Hepatocyte (in vitro differentiated cells): ENCODE measurements at regions not wholly inside any gene's neighbourhood (a gene's known extent, or its start where the extent isn't known, plus 50 kb on each side); places are given as distances from the start of the nearest gene placed in this dataset.

Experiments used
- DNase-seq: peaks from one replicate; pipeline ENCODE4 v3.0.0-alpha.2; 2016; ENCODE audit warnings: low spot score
- H2AFZ ChIP-seq: fragments of 200-600 bp; sonication (generic); 2 replicates; pipeline ENCODE4 v1.6.0; 2016; ENCODE audit warnings: antibody characterized with exemption, mild to moderate bottlenecking
- H3K27ac ChIP-seq: fragments of 200-600 bp; sonication (generic); 2 replicates; pipeline ENCODE4 v1.5.1; 2016; ENCODE audit warnings: mild to moderate bottlenecking
- H3K27me3 ChIP-seq: fragments of 200-600 bp; sonication (generic); 2 replicates; pipeline ENCODE4 v1.6.1; 2016
- H3K36me3 ChIP-seq: fragments of 200-600 bp; sonication (generic); replicated peaks from 2 replicates; pipeline ENCODE4 v1.5.1; 2016; ENCODE audit warnings: low read depth; ENCODE audit not compliant: insufficient read depth
- H3K4me1 ChIP-seq: fragments of 200-600 bp; sonication (generic); 2 replicates; pipeline ENCODE4 v1.5.1; 2016; ENCODE audit warnings: mild to moderate bottlenecking, moderate library complexity; ENCODE audit not compliant: insufficient read depth
- H3K4me2 ChIP-seq: fragments of 200-600 bp; sonication (generic); 2 replicates; pipeline ENCODE4 v1.6.0; 2016
- H3K4me3 ChIP-seq: fragments of 200-600 bp; sonication (generic); 2 replicates; pipeline ENCODE4 v1.5.1; 2016; ENCODE audit warnings: mild to moderate bottlenecking
- H3K79me2 ChIP-seq: fragments of 200-600 bp; sonication (generic); 2 replicates; pipeline ENCODE4 v1.6.0; 2017; ENCODE audit warnings: mild to moderate bottlenecking
- H3K9me2 ChIP-seq: fragments of 200-600 bp; sonication (generic); replicated peaks from 2 replicates; pipeline ENCODE4 v1.6.0; 2017; ENCODE audit warnings: mild to moderate bottlenecking; ENCODE audit not compliant: insufficient read depth
- H3K9me3 ChIP-seq: fragments of 200-600 bp; sonication (generic); 2 replicates; pipeline ENCODE4 v1.5.1; 2016; ENCODE audit warnings: low read depth, mild to moderate bottlenecking
- H4K20me1 ChIP-seq: fragments of 200-600 bp; sonication (generic); 2 replicates; pipeline ENCODE4 v1.6.0; 2016; ENCODE audit warnings: mild to moderate bottlenecking; ENCODE audit not compliant: insufficient read depth, poor library complexity, severe bottlenecking
- EZH2 ChIP-seq: fragments of 200-600 bp; sonication (generic); IDR thresholded peaks from 2 replicates; pipeline ENCODE4 v1.6.1; 2016; ENCODE audit warnings: antibody characterized with exemption, mild to moderate bottlenecking, borderline replicate concordance
- EZH2phosphoT487 ChIP-seq: fragments of 200-600 bp; sonication (generic); IDR thresholded peaks from one replicate; pipeline ENCODE4 v1.6.1; 2018; ENCODE audit warnings: antibody characterized with exemption, mild to moderate bottlenecking, low read depth, moderate library complexity; ENCODE audit not compliant: unreplicated experiment, severe bottlenecking
- WGBS: methylation state at CpG from one replicate; pipeline ENCODE4 v1.1.6; 2016; ENCODE audit warnings: low lambda C conversion rate; ENCODE audit errors: missing lambda C conversion rate; 5-methylcytosine and 5-hydroxymethylcytosine counted together
- TF ChIP-seq, protein P1 (sequence below): fragments of 200-600 bp; sonication (generic); IDR thresholded peaks from 2 replicates; pipeline ENCODE4 v1.5.1; 2016; ENCODE audit warnings: antibody characterized with exemption, mild to moderate bottlenecking; ENCODE audit not compliant: poor library complexity

DNA sequence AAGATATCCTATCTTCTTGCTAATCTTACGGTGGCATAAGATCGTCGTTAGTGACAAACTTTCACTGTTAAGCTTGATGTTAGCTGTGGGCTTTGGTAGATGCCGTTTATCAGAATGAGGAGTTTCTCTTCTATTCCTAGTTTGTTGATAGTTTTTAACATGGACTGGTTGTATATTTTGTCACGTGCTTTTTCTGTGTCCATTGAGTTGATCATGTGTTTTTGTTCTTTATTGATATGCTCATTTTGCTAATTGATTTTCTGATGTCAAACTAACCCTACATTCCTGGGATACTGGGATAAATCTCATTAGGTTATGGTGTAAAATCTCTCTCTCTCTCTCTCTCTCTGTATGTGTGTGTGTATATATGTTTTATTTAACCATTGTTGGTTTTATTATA is 545.1 kb downstream of the AACS start:
- no peak overlapping the region for H2AFZ ChIP-seq
- H3K27ac ChIP-seq, result no peak overlapping the region
- H3K36me3 ChIP-seq, result no peaks in the 10 kb centered on the region
- H3K4me3 ChIP-seq, result no peak overlapping the region
- H3K4me1 ChIP-seq, result no peaks in the 10 kb centered on the region
- WGBS, result 73% methylated on average over 5 of the region's 5 CpGs
- H3K9me2 ChIP-seq, result no peaks in the 10 kb centered on the region
- TF ChIP-seq EZH2, result no peak
- TF ChIP-seq, protein P1, sequence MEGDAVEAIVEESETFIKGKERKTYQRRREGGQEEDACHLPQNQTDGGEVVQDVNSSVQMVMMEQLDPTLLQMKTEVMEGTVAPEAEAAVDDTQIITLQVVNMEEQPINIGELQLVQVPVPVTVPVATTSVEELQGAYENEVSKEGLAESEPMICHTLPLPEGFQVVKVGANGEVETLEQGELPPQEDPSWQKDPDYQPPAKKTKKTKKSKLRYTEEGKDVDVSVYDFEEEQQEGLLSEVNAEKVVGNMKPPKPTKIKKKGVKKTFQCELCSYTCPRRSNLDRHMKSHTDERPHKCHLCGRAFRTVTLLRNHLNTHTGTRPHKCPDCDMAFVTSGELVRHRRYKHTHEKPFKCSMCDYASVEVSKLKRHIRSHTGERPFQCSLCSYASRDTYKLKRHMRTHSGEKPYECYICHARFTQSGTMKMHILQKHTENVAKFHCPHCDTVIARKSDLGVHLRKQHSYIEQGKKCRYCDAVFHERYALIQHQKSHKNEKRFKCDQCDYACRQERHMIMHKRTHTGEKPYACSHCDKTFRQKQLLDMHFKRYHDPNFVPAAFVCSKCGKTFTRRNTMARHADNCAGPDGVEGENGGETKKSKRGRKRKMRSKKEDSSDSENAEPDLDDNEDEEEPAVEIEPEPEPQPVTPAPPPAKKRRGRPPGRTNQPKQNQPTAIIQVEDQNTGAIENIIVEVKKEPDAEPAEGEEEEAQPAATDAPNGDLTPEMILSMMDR, result no peak
- H3K27me3 ChIP-seq, result no peaks in the 10 kb centered on the region
- H3K9me3 ChIP-seq, result no peaks in the 10 kb centered on the region
- H3K79me2 ChIP-seq, result no peaks in the 10 kb centered on the region
- no peak overlapping the region for H3K4me2 ChIP-seq
- H4K20me1 ChIP-seq, result no peaks in the 10 kb centered on the region
- no peak for DNase-seq

DNA sequence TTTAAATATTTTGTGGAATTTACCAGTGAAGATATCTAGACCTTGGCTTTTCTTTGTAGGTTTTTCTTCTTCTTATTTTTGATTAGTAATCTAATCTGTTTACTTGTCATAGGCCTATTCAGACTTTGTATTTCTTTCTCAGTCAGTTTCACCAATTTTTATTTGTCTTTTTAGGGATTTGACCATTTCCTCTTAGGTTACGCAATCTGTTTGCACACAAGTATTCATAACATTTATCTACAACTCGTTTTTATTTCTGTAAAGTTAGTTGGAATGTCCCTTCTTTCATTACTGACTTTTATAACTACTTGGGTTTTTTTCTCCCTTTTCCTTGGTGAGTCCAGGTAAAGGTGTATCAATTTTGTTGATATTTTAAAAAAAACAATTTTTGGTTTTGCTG is 545.7 kb downstream of the AACS start:
- Histone ChIP-seq H3K27ac (no peak overlapping the region), H4K20me1 (no peaks in the 10 kb centered on the region), H3K27me3 (no peaks in the 10 kb centered on the region), H3K4me3 (no peak overlapping the region), H3K4me1 (no peaks in the 10 kb centered on the region), H3K4me2 (no peak overlapping the region), H3K9me3 (no peaks in the 10 kb centered on the region), H2AFZ (no peak overlapping the region), H3K36me3 (no peaks in the 10 kb centered on the region), H3K79me2 (no peaks in the 10 kb centered on the region), H3K9me2 (no peaks in the 10 kb centered on the region)
- no peak for DNase-seq
- TF ChIP-seq, protein P1, result no peak
- TF ChIP-seq EZH2phosphoT487, result no peak
- TF ChIP-seq EZH2, result no peak
- WGBS, result 70% methylated on average over 2 of the region's 2 CpGs

DNA sequence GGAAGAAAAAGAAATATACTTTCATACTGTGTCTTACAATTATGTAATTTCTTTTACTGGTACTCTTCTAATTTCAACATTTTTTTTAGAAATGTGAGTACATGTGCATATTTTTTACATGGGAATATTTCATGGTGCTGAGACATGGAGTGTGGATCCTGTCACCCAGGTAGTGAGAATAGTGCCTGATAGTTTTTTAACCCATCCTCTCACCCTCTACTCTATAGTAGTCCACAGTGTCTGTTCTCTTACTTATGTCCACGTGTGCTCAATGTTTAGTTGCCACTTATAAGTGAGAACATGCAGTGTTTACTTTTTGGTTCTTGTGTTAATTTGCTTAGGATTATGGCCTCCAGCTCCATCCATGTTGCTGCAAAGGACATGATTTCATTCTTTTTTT is 548.8 kb downstream of the AACS start:
- no peaks in the 10 kb centered on the region for H4K20me1 ChIP-seq
- no peaks in the 10 kb centered on the region for H3K4me1 ChIP-seq
- 79% methylated on average over 1 of the region's 1 CpG for WGBS
- no peak for DNase-seq
- H3K27me3 ChIP-seq, result no peaks in the 10 kb centered on the region
- no peak overlapping the region for H3K4me3 ChIP-seq
- TF ChIP-seq EZH2phosphoT487 (no peak), EZH2 (no peak)
- TF ChIP-seq, protein P1, result no peak
- H3K79me2 ChIP-seq, result no peaks in the 10 kb centered on the region
- H3K36me3 ChIP-seq, result no peaks in the 10 kb centered on the region
- no peaks in the 10 kb centered on the region for H3K9me3 ChIP-seq
- H3K27ac ChIP-seq, result no peak overlapping the region
- no peak overlapping the region for H2AFZ ChIP-seq
- H3K4me2 ChIP-seq, result no peak overlapping the region
- H3K9me2 ChIP-seq, result no peaks in the 10 kb centered on the region

DNA sequence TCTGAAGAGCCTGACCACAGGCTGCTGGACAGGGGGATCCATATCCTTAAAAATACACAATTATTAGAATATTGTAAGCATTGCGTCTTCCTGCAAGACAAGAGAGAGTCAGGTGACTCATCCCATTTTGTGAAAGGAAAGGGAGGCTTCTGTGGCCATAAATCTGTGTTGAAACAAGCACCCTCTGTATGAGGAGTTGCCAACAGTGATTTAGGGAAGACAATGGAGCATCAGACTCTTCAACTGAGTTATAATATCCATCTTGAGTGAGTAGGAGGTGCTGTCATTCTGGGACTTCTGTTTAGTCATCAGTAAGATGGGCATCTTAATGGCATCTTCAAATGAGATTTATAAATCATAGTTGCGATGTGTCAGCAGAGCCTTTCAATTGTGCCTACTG is 554.5 kb downstream of the AACS start:
- no peaks in the 10 kb centered on the region for H3K27me3 ChIP-seq
- TF ChIP-seq EZH2 (no peak), EZH2phosphoT487 (no peak)
- TF ChIP-seq, protein P1, result no peak

More for the DNA sequence above, 554.5 kb downstream of the AACS start:
- Histone ChIP-seq H3K4me1 (no peaks in the 10 kb centered on the region), H2AFZ (no peak overlapping the region), H3K9me3 (no peaks in the 10 kb centered on the region), H3K27ac (no peak overlapping the region), H4K20me1 (no peaks in the 10 kb centered on the region), H3K9me2 (no peaks in the 10 kb centered on the region), H3K79me2 (no peaks in the 10 kb centered on the region), H3K4me2 (no peak overlapping the region), H3K36me3 (no peaks in the 10 kb centered on the region), H3K4me3 (no peak overlapping the region)
- no peak for DNase-seq
- 70% methylated on average over 2 of the region's 2 CpGs for WGBS
